ENCODE measurements at regions not wholly inside any gene's neighbourhood (a gene's known extent, or its start where the extent isn't known, plus 50 kb on each side); places are given as distances from the start of the nearest gene placed in this dataset.

- Mint-ChIP-seq H3K27ac (no peak overlapping the region), H3K4me1 (ENCODE audit: low read depth) (peaks cover 3% of the 10 kb centered on the region), H3K4me3 (no peak overlapping the region), H3K9me3 (no peaks in the 10 kb centered on the region), H3K27me3 (ENCODE audit: low read depth) (peaks cover 27% of the 10 kb centered on the region), H3K36me3 (ENCODE audit: low read depth) (no peaks in the 10 kb centered on the region)
Observed at GRCh38 chr2:37839991-37840390, 85.1 kb upstream of the RMDN2 start.

GRCh38 chr2:37842732-37843440 lies 82.2 kb upstream of the RMDN2 start:
- Mint-ChIP-seq H3K9me3 (no peaks in the 10 kb centered on the region), H3K27me3 (ENCODE audit: low read depth) (peaks cover 30% of the 10 kb centered on the region), H3K4me3 (no peak overlapping the region), H3K4me1 (ENCODE audit: low read depth) (no peaks in the 10 kb centered on the region), H3K36me3 (ENCODE audit: low read depth) (peaks cover 1% of the 10 kb centered on the region), H3K27ac (no peak overlapping the region)

GRCh38 chr2:37843556-37843955 lies 81.5 kb upstream of the RMDN2 start:
- Mint-ChIP-seq H3K36me3 (ENCODE audit: low read depth) (peaks cover 1% of the 10 kb centered on the region), H3K4me3 (no peak overlapping the region), H3K27me3 (ENCODE audit: low read depth) (peaks cover 30% of the 10 kb centered on the region), H3K9me3 (no peaks in the 10 kb centered on the region), H3K27ac (no peak overlapping the region), H3K4me1 (ENCODE audit: low read depth) (no peaks in the 10 kb centered on the region)

GRCh38 chr2:37846207-37846606 lies 78.9 kb upstream of the RMDN2 start:
- Mint-ChIP-seq H3K36me3 (ENCODE audit: low read depth) (peaks cover 1% of the 10 kb centered on the region), H3K9me3 (no peaks in the 10 kb centered on the region), H3K27ac (no peak overlapping the region), H3K4me3 (no peak overlapping the region), H3K4me1 (ENCODE audit: low read depth) (no peaks in the 10 kb centered on the region), H3K27me3 (ENCODE audit: low read depth) (peaks cover 36% of the 10 kb centered on the region)

GRCh38 chr2:37847792-37848191 lies 77.3 kb upstream of the RMDN2 start:
- no peak overlapping the region for H3K27ac Mint-ChIP-seq
- peaks cover 1% of the 10 kb centered on the region for H3K36me3 Mint-ChIP-seq (ENCODE audit: low read depth)
- no peaks in the 10 kb centered on the region for H3K9me3 Mint-ChIP-seq

GRCh38 chr2:37848451-37848850 lies 76.6 kb upstream of the RMDN2 start:
- H3K36me3 Mint-ChIP-seq (ENCODE audit: low read depth), result peaks cover 1% of the 10 kb centered on the region

More at GRCh38 chr2:37847792-37848191, 77.3 kb upstream of the RMDN2 start:
- Mint-ChIP-seq H3K27me3 (ENCODE audit: low read depth) (peaks cover 23% of the 10 kb centered on the region), H3K4me3 (no peak overlapping the region), H3K4me1 (ENCODE audit: low read depth) (peaks cover 7% of the 10 kb centered on the region)

GRCh38 chr2:37849911-37850310 lies 75.2 kb upstream of the RMDN2 start:
- H3K4me1 Mint-ChIP-seq (ENCODE audit: low read depth), result peaks cover 7% of the 10 kb centered on the region
- no peak overlapping the region for H3K27ac Mint-ChIP-seq
- H3K9me3 Mint-ChIP-seq, result no peaks in the 10 kb centered on the region
- no peak overlapping the region for H3K4me3 Mint-ChIP-seq
- peaks cover 9% of the 10 kb centered on the region for H3K27me3 Mint-ChIP-seq (ENCODE audit: low read depth)
- H3K36me3 Mint-ChIP-seq (ENCODE audit: low read depth), result peaks cover 1% of the 10 kb centered on the region

More at GRCh38 chr2:37848451-37848850, 76.6 kb upstream of the RMDN2 start:
- no peak overlapping the region for H3K4me3 Mint-ChIP-seq
- H3K27ac Mint-ChIP-seq, result no peak overlapping the region
- peaks cover 20% of the 10 kb centered on the region for H3K27me3 Mint-ChIP-seq (ENCODE audit: low read depth)
- H3K9me3 Mint-ChIP-seq, result no peaks in the 10 kb centered on the region
- H3K4me1 Mint-ChIP-seq (ENCODE audit: low read depth), result peaks cover 7% of the 10 kb centered on the region

GRCh38 chr2:37851428-37851827 lies 73.7 kb upstream of the RMDN2 start:
- H3K36me3 Mint-ChIP-seq (ENCODE audit: low read depth), result no peaks in the 10 kb centered on the region
- no peaks in the 10 kb centered on the region for H3K9me3 Mint-ChIP-seq
- no peak overlapping the region for H3K4me3 Mint-ChIP-seq

GRCh38 chr2:37851828-37852584 lies 73.1 kb upstream of the RMDN2 start:
- no peak overlapping the region for H3K4me3 Mint-ChIP-seq
- peaks cover 7% of the 10 kb centered on the region for H3K4me1 Mint-ChIP-seq (ENCODE audit: low read depth)

More at GRCh38 chr2:37851428-37851827, 73.7 kb upstream of the RMDN2 start:
- peaks cover 5% of the 10 kb centered on the region for H3K27me3 Mint-ChIP-seq (ENCODE audit: low read depth)
- no peak overlapping the region for H3K27ac Mint-ChIP-seq
- peaks cover 7% of the 10 kb centered on the region for H3K4me1 Mint-ChIP-seq (ENCODE audit: low read depth)

GRCh38 chr2:37852585-37853014 lies 72.5 kb upstream of the RMDN2 start:
- peaks cover 5% of the 10 kb centered on the region for H3K27me3 Mint-ChIP-seq (ENCODE audit: low read depth)
- peaks cover 7% of the 10 kb centered on the region for H3K4me1 Mint-ChIP-seq (ENCODE audit: low read depth)
- H3K4me3 Mint-ChIP-seq, result no peak overlapping the region
- H3K27ac Mint-ChIP-seq, result no peak overlapping the region
- no peaks in the 10 kb centered on the region for H3K36me3 Mint-ChIP-seq (ENCODE audit: low read depth)
- no peaks in the 10 kb centered on the region for H3K9me3 Mint-ChIP-seq

More at GRCh38 chr2:37851828-37852584, 73.1 kb upstream of the RMDN2 start:
- Mint-ChIP-seq H3K9me3 (no peaks in the 10 kb centered on the region), H3K27ac (no peak overlapping the region), H3K36me3 (ENCODE audit: low read depth) (no peaks in the 10 kb centered on the region), H3K27me3 (ENCODE audit: low read depth) (peaks cover 5% of the 10 kb centered on the region)

GRCh38 chr2:37854676-37855282 lies 70.3 kb upstream of the RMDN2 start:
- Mint-ChIP-seq H3K9me3 (no peaks in the 10 kb centered on the region), H3K4me1 (ENCODE audit: low read depth) (peaks cover 7% of the 10 kb centered on the region), H3K4me3 (no peak overlapping the region), H3K27me3 (ENCODE audit: low read depth) (no peaks in the 10 kb centered on the region), H3K27ac (no peak overlapping the region), H3K36me3 (ENCODE audit: low read depth) (no peaks in the 10 kb centered on the region)

GRCh38 chr2:37855283-37856041 lies 69.6 kb upstream of the RMDN2 start:
- no peaks in the 10 kb centered on the region for H3K36me3 Mint-ChIP-seq (ENCODE audit: low read depth)
- no peak overlapping the region for H3K27ac Mint-ChIP-seq
- H3K9me3 Mint-ChIP-seq, result no peaks in the 10 kb centered on the region
- peaks cover 3% of the 10 kb centered on the region for H3K27me3 Mint-ChIP-seq (ENCODE audit: low read depth)
- H3K4me3 Mint-ChIP-seq, result no peak overlapping the region
- H3K4me1 Mint-ChIP-seq (ENCODE audit: low read depth), result peaks cover 7% of the 10 kb centered on the region

- Mint-ChIP-seq H3K9me3 (no peaks in the 10 kb centered on the region), H3K27ac (no peak overlapping the region), H3K4me1 (ENCODE audit: low read depth) (peaks cover 7% of the 10 kb centered on the region), H3K36me3 (ENCODE audit: low read depth) (no peaks in the 10 kb centered on the region), H3K27me3 (ENCODE audit: low read depth) (peaks cover 5% of the 10 kb centered on the region), H3K4me3 (no peak overlapping the region)
Observed at GRCh38 chr2:37856101-37856751, 68.9 kb upstream of the RMDN2 start.

Data from T-helper 1 cell treated with Interleukin-12 subunit alpha and Interleukin-12 subunit beta and Interleukin-4 antibody, amounts not matched to agents 30 μg/mL and 1 μg/mL, for 36 hours (primary cell).